Sigmoid colon (tissue), 4 donors: ENCODE measurements at regions not wholly inside any gene's neighbourhood (a gene's known extent, or its start where the extent isn't known, plus 50 kb on each side); places are given as distances from the start of the nearest gene placed in this dataset.

Experiments used
- EP300 ChIP-seq, 4 donors: sonication (generic); formaldehyde crosslinking; IDR thresholded peaks; one replicate each; pipeline ENCODE4 v1.6.1; 2017; ENCODE audit warnings: antibody characterized with exemption in 4 of 4
- TF ChIP-seq, protein P1 (sequence below), 4 experiments: fragments of 450-650 bp in 3 of 4; fragments of 200-600 bp in 1 of 4; IDR thresholded peaks; one replicate each; pipeline ENCODE4 v1.5.1; 2016 to 2019; ENCODE audit warnings: antibody characterized with exemption in 4 of 4, mild to moderate bottlenecking in 3 of 4, moderate library complexity in 2 of 4

DNA sequence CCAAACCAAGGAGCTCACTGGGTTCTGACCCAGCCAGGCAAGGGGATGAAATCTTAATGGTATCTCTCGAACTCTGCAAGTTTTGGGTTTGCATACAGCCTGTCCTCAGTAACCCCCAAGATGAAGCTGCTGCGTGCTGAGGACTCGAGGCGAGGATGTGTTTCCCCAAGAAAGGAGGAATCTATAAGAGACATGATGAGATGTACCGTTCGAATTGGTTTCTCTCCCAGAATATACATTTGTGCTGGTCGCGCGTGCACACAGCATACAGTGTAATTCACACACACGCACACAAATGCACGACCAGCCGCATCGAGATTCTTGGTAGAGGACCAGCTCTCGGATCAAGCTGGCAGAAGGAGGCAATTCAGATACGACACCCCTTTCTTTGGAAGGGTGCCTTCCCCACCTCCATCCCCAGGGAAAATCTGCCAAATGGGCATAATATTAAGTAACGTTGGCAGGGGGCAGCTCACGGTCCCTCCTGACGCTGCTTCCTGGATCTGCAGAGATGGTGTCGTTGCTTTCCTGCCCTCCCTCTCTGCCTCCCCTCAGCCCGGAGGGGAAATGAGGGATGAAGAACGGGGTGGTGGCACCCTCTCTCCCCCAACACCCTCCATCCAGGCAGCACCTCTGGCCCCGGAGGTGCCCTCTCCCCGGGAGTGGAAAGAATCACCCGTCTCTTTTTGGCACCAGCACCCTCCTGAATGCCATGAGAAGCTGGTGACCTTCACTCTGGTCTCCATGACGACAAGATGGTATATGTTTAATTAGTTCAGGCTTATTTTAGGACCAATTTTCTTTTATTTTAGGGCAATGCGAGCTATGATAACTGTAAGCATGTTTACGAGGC, 310.2 kb downstream of the ZNF536 start:
- TF ChIP-seq, protein P1, sequence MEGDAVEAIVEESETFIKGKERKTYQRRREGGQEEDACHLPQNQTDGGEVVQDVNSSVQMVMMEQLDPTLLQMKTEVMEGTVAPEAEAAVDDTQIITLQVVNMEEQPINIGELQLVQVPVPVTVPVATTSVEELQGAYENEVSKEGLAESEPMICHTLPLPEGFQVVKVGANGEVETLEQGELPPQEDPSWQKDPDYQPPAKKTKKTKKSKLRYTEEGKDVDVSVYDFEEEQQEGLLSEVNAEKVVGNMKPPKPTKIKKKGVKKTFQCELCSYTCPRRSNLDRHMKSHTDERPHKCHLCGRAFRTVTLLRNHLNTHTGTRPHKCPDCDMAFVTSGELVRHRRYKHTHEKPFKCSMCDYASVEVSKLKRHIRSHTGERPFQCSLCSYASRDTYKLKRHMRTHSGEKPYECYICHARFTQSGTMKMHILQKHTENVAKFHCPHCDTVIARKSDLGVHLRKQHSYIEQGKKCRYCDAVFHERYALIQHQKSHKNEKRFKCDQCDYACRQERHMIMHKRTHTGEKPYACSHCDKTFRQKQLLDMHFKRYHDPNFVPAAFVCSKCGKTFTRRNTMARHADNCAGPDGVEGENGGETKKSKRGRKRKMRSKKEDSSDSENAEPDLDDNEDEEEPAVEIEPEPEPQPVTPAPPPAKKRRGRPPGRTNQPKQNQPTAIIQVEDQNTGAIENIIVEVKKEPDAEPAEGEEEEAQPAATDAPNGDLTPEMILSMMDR (IDR thresholded peaks at IDR 0.05), result no peak
- TF ChIP-seq EP300 (IDR thresholded peaks at IDR 0.05), result no peak
